ENCODE measurements at regions not wholly inside any gene's neighbourhood (a gene's known extent, or its start where the extent isn't known, plus 50 kb on each side); places are given as distances from the start of the nearest gene placed in this dataset.

GRCh38 chr10:28841625-28842024, 164.3 kb downstream of the BAMBI start:
- TF ChIP-seq CTCF (IDR thresholded peaks at IDR 0.05 in 2 of 3, conservative IDR thresholded peaks at IDR 0.05 in 1 of 3; ENCODE audit: borderline replicate concordance in 1 of 3, insufficient read depth in 1 of 3, low read depth in 2 of 3, low read length in 2 of 3), result no peak
- no peak for TF ChIP-seq ZFX (IDR thresholded peaks at IDR 0.05)
- no peak for TF ChIP-seq RAD21 (IDR thresholded peaks at IDR 0.05; ENCODE audit: low read depth)
- TF ChIP-seq MAX (IDR thresholded peaks at IDR 0.05), result no peak
- no peak for TF ChIP-seq JUND (IDR thresholded peaks at IDR 0.05)
- TF ChIP-seq, protein P1, sequence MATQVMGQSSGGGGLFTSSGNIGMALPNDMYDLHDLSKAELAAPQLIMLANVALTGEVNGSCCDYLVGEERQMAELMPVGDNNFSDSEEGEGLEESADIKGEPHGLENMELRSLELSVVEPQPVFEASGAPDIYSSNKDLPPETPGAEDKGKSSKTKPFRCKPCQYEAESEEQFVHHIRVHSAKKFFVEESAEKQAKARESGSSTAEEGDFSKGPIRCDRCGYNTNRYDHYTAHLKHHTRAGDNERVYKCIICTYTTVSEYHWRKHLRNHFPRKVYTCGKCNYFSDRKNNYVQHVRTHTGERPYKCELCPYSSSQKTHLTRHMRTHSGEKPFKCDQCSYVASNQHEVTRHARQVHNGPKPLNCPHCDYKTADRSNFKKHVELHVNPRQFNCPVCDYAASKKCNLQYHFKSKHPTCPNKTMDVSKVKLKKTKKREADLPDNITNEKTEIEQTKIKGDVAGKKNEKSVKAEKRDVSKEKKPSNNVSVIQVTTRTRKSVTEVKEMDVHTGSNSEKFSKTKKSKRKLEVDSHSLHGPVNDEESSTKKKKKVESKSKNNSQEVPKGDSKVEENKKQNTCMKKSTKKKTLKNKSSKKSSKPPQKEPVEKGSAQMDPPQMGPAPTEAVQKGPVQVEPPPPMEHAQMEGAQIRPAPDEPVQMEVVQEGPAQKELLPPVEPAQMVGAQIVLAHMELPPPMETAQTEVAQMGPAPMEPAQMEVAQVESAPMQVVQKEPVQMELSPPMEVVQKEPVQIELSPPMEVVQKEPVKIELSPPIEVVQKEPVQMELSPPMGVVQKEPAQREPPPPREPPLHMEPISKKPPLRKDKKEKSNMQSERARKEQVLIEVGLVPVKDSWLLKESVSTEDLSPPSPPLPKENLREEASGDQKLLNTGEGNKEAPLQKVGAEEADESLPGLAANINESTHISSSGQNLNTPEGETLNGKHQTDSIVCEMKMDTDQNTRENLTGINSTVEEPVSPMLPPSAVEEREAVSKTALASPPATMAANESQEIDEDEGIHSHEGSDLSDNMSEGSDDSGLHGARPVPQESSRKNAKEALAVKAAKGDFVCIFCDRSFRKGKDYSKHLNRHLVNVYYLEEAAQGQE (IDR thresholded peaks at IDR 0.05; ENCODE audit: low read depth), result no peak
- TF ChIP-seq POLR2A (IDR thresholded peaks at IDR 0.05; ENCODE audit: borderline replicate concordance, extremely low read depth, insufficient read depth, insufficient read length), result no peak
- TF ChIP-seq EZH2 (IDR thresholded peaks at IDR 0.05), result no peak
- TF ChIP-seq POLR2AphosphoS5 (IDR thresholded peaks at IDR 0.05; ENCODE audit: low read depth, low read length), result no peak
- TF ChIP-seq YY1 (IDR thresholded peaks at IDR 0.05; ENCODE audit: extremely low read depth, insufficient replicate concordance, low read depth, low read length), result no peak
- no peak for TF ChIP-seq ZNF274 (IDR thresholded peaks at IDR 0.05; ENCODE audit: low read depth, low read length)

All from HCT116 (cell line).